ENCODE measurements at regions not wholly inside any gene's neighbourhood (a gene's known extent, or its start where the extent isn't known, plus 50 kb on each side); places are given as distances from the start of the nearest gene placed in this dataset.
"Not testable (repeated sequence)": the region's sequence is repeated elsewhere in the genome, so short reads cannot be mapped to it uniquely, and the experiment has no call there.

- no peaks in the 10 kb centered on the region for H3K4me1 Mint-ChIP-seq (ENCODE audit: low read depth in 2 of 2)
- peaks cover 27 to 34% of the 10 kb centered on the region in 2 donors for H3K27me3 Mint-ChIP-seq
- no peak overlapping the region for H3K4me3 Mint-ChIP-seq
- DNase-seq (ENCODE audit: low spot score) = no peak
- no peak for ATAC-seq
- H3K36me3 Mint-ChIP-seq = no peaks in the 10 kb centered on the region
- H3K27ac Mint-ChIP-seq = no peak overlapping the region
- H3K9me3 Mint-ChIP-seq = peaks cover 3% of the 10 kb centered on the region
Measured at GRCh38 chrX:13955975-13956374, 73.7 kb downstream of the GEMIN8 start.

- H3K9me3 Mint-ChIP-seq = peaks cover 3% of the 10 kb centered on the region
- H3K4me1 Mint-ChIP-seq (ENCODE audit: low read depth in 2 of 2) = no peaks in the 10 kb centered on the region
- H3K27ac Mint-ChIP-seq = no peak overlapping the region
- no peak overlapping the region for H3K4me3 Mint-ChIP-seq
- H3K27me3 Mint-ChIP-seq = peaks cover 29 to 34% of the 10 kb centered on the region in 2 donors
- DNase-seq (ENCODE audit: low spot score) (no peak), ATAC-seq (no peak)
- H3K36me3 Mint-ChIP-seq = no peaks in the 10 kb centered on the region
Measured at GRCh38 chrX:13955095-13955647, 74.5 kb downstream of the GEMIN8 start.

- no peaks in the 10 kb centered on the region for H3K4me1 Mint-ChIP-seq (ENCODE audit: low read depth in 2 of 2)
- no peaks in the 10 kb centered on the region for H3K36me3 Mint-ChIP-seq
- peaks cover 25 to 29% of the 10 kb centered on the region in 2 donors for H3K27me3 Mint-ChIP-seq
- ATAC-seq (no peak), DNase-seq (ENCODE audit: low spot score) (no peak)
- no peak overlapping the region for H3K4me3 Mint-ChIP-seq
- no peak overlapping the region for H3K27ac Mint-ChIP-seq
- no peaks in the 10 kb centered on the region for H3K9me3 Mint-ChIP-seq
Measured at GRCh38 chrX:13952581-13952980, 77.1 kb downstream of the GEMIN8 start.

- peaks cover 7 to 20% of the 10 kb centered on the region in 2 donors for H3K27me3 Mint-ChIP-seq
- H3K9me3 Mint-ChIP-seq = not testable (repeated sequence)
Measured at GRCh38 chrX:13946223-13946622, 83.5 kb downstream of the GEMIN8 start.

GRCh38 chrX:13945787-13946186 lies 83.9 kb downstream of the GEMIN8 start:
- H3K4me1 Mint-ChIP-seq (ENCODE audit: low read depth in 2 of 2); H3K4me3 Mint-ChIP-seq; DNase-seq (ENCODE audit: low spot score); H3K9me3 Mint-ChIP-seq; H3K27ac Mint-ChIP-seq; H3K36me3 Mint-ChIP-seq; ATAC-seq: not testable (repeated sequence)
- peaks cover 7 to 23% of the 10 kb centered on the region in 2 donors for H3K27me3 Mint-ChIP-seq

More at GRCh38 chrX:13946223-13946622, 83.5 kb downstream of the GEMIN8 start:
- not testable (repeated sequence) for H3K4me1 Mint-ChIP-seq (ENCODE audit: low read depth in 2 of 2); H3K4me3 Mint-ChIP-seq; H3K27ac Mint-ChIP-seq; ATAC-seq; DNase-seq (ENCODE audit: low spot score); H3K36me3 Mint-ChIP-seq

GRCh38 chrX:13940671-13941070 lies 89.0 kb downstream of the GEMIN8 start:
- Mint-ChIP-seq H3K4me3 (no peak overlapping the region), H3K27ac (no peak overlapping the region), H3K9me3 (no peaks in the 10 kb centered on the region), H3K4me1 (ENCODE audit: low read depth in 2 of 2) (no peaks in the 10 kb centered on the region), H3K27me3 (peaks cover 14 to 39% of the 10 kb centered on the region in 2 donors), H3K36me3 (no peaks in the 10 kb centered on the region)
- ATAC-seq (no peak), DNase-seq (ENCODE audit: low spot score) (no peak)

- Mint-ChIP-seq H3K9me3 (no peaks in the 10 kb centered on the region), H3K27me3 (peaks cover 14 to 41% of the 10 kb centered on the region in 2 donors), H3K27ac (no peak overlapping the region), H3K4me3 (no peak overlapping the region), H3K4me1 (ENCODE audit: low read depth in 2 of 2) (no peaks in the 10 kb centered on the region), H3K36me3 (no peaks in the 10 kb centered on the region)
- DNase-seq (ENCODE audit: low spot score) (no peak), ATAC-seq (no peak)
Measured at GRCh38 chrX:13939741-13940597, 89.7 kb downstream of the GEMIN8 start.

- no peak overlapping the region for H3K27ac Mint-ChIP-seq
- H3K9me3 Mint-ChIP-seq = no peaks in the 10 kb centered on the region
- no peak for ATAC-seq
- DNase-seq (ENCODE audit: low spot score) = no peak
- peaks cover 14 to 42% of the 10 kb centered on the region in 2 donors for H3K27me3 Mint-ChIP-seq
- no peaks in the 10 kb centered on the region for H3K36me3 Mint-ChIP-seq
- no peaks in the 10 kb centered on the region for H3K4me1 Mint-ChIP-seq (ENCODE audit: low read depth in 2 of 2)
- no peak overlapping the region for H3K4me3 Mint-ChIP-seq
Measured at GRCh38 chrX:13938829-13939530, 90.7 kb downstream of the GEMIN8 start.

GRCh38 chrX:13938051-13938828 lies 91.5 kb downstream of the GEMIN8 start:
- no peak for DNase-seq (ENCODE audit: low spot score)
- no peak for ATAC-seq
- no peaks in the 10 kb centered on the region for H3K36me3 Mint-ChIP-seq
- no peaks in the 10 kb centered on the region for H3K9me3 Mint-ChIP-seq
- H3K4me1 Mint-ChIP-seq (ENCODE audit: low read depth in 2 of 2) = no peaks in the 10 kb centered on the region
- no peak overlapping the region for H3K27ac Mint-ChIP-seq
- no peak overlapping the region for H3K4me3 Mint-ChIP-seq
- H3K27me3 Mint-ChIP-seq = peaks cover 14 to 41% of the 10 kb centered on the region in 2 donors

- Mint-ChIP-seq H3K36me3 (no peaks in the 10 kb centered on the region), H3K9me3 (no peaks in the 10 kb centered on the region), H3K4me3 (no peak overlapping the region), H3K27ac (no peak overlapping the region), H3K27me3 (peaks cover 14 to 42% of the 10 kb centered on the region in 2 donors), H3K4me1 (ENCODE audit: low read depth in 2 of 2) (no peaks in the 10 kb centered on the region)
- DNase-seq (ENCODE audit: low spot score) (no peak), ATAC-seq (no peak)
Measured at GRCh38 chrX:13937370-13938050, 92.2 kb downstream of the GEMIN8 start.

GRCh38 chrX:13936521-13937225 lies 93.0 kb downstream of the GEMIN8 start:
- peaks cover 22 to 47% of the 10 kb centered on the region in 2 donors for H3K27me3 Mint-ChIP-seq
- H3K9me3 Mint-ChIP-seq = no peaks in the 10 kb centered on the region
- H3K36me3 Mint-ChIP-seq = no peaks in the 10 kb centered on the region
- H3K4me3 Mint-ChIP-seq = no peak overlapping the region
- H3K27ac Mint-ChIP-seq = no peak overlapping the region
- ATAC-seq (no peak), DNase-seq (ENCODE audit: low spot score) (no peak)
- H3K4me1 Mint-ChIP-seq (ENCODE audit: low read depth in 2 of 2) = no peaks in the 10 kb centered on the region

GRCh38 chrX:13934731-13935130 lies 95.0 kb downstream of the GEMIN8 start:
- ATAC-seq = no peak
- Mint-ChIP-seq H3K27me3 (peaks cover 18 to 37% of the 10 kb centered on the region in 2 donors), H3K9me3 (no peaks in the 10 kb centered on the region), H3K4me1 (ENCODE audit: low read depth in 2 of 2) (no peaks in the 10 kb centered on the region), H3K4me3 (no peak overlapping the region), H3K36me3 (no peaks in the 10 kb centered on the region), H3K27ac (no peak overlapping the region)
- no peak for DNase-seq (ENCODE audit: low spot score)

Data from natural killer cell treated with Interleukin-12 subunit alpha and Interleukin-12 subunit beta and Interleukin-15 and Interleukin-18, amount 100 ng/mL, for 72 hours (primary cell).